SIG-M5 (cell line): ENCODE measurements at regions not wholly inside any gene's neighbourhood (a gene's known extent, or its start where the extent isn't known, plus 50 kb on each side); places are given as distances from the start of the nearest gene placed in this dataset.

Source experiments
- DNase-seq: peaks from one replicate; lab custom pipeline; 2025; lab: John Stamatoyannopoulos, UW

- DNase-seq, result no peak
Measured at GRCh38 chr4:170274616-170275015, 184.9 kb upstream of the AADAT start.

GRCh38 chr4:170272959-170273358, 183.2 kb upstream of the AADAT start:
- DNase-seq, result no peak

- no peak for DNase-seq
Measured at GRCh38 chr4:170271723-170272122, 182.0 kb upstream of the AADAT start.

DNA sequence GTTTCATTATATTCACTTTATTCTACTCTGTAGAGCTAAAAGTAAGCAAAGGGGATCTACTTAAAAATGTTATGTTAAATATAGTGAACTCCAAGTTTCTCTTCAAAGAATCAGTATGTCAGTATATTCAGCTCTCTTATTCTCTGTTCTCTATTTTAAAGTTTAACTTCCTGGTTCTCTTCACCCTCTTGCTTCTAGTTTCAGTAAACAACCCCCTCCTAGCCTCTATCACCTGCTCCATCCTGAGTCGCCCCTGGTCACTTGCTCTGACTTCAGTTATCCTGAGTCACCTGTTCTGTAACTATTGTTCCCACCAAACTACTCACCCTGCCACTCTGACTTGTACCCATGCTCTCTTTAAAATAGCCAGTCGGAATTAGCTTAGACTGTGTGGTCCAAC, 180.9 kb upstream of the AADAT start:
- no peak for DNase-seq

GRCh38 chr4:170269950-170270349, 180.2 kb upstream of the AADAT start:
- no peak for DNase-seq

GRCh38 chr4:170259631-170260153, 169.9 kb upstream of the AADAT start:
- DNase-seq, result peak; percentile 33

- no peak for DNase-seq
Measured at GRCh38 chr4:170256807-170257206, 167.1 kb upstream of the AADAT start.

- no peak for DNase-seq
Measured at GRCh38 chr4:170248576-170248975, 158.8 kb upstream of the AADAT start.

DNA sequence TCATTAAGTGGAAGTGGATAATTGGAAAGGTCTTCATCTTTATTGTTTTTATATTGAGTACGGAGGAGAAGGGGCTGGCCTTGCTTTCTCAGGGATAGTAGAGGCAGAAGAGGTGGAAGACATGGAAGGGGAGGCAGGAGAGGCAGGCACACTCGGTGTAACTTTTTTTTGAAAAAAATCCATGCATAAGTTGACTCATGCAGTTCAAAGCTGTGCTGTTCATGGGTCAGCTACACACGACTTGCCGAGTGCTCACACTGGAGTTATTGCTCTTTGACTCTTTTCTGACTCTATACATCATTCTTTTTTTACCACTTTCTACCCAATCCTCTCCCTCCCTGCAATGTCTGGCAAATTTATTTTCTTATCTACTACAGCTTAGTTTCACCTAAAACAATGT, 158.3 kb upstream of the AADAT start:
- DNase-seq, result no peak

DNA sequence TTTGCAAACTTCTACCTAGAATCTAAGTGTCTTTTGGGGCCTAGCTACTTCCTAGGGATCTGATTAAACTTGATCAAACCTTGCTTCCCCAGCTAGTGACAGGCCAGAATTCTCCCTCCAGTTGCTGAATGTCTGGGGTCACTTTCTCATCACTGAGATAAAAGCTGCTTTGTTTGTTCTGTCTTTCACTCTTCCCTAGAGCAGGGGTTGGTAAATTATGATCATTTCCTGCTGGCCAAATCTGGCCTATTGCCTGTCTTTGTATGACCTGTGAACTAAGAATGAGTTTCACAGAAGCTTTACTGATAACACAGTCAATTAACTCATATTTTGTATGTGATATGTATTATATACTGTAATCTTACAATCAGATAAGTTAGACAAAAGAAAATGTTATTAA, 157.8 kb upstream of the AADAT start:
- no peak for DNase-seq

DNA sequence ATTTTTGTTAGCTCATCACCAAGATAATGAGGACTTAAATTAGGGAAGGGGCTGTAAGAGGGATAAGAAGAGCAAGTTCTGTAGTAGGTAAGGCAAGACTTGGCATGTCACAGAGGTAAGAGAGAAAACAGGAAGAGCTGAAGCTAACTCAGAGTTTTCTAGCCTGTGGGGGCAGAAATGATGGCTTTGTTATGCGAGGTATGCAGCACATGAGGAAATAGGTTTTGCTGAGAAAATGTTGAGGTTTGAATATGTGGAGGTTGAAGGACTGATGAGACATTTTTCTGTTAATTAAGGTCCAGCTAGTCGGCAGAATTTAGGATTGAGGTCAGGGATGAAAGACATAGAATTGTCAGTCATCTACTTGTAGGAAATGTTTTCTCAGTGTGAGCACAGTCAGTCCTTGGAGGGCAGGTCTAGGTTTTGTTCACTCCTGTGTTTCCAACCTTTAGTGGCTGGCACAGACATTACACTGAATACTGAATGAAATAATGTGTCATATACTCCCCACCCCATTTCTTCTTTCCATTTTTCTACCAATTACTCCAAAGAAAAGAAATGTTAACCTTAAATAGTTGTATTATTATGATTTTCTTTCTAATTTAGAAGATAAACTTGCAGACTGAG, 154.0 kb upstream of the AADAT start:
- no peak for DNase-seq

- DNase-seq, result no peak
Measured at GRCh38 chr4:170242471-170242870, 152.7 kb upstream of the AADAT start.

DNA sequence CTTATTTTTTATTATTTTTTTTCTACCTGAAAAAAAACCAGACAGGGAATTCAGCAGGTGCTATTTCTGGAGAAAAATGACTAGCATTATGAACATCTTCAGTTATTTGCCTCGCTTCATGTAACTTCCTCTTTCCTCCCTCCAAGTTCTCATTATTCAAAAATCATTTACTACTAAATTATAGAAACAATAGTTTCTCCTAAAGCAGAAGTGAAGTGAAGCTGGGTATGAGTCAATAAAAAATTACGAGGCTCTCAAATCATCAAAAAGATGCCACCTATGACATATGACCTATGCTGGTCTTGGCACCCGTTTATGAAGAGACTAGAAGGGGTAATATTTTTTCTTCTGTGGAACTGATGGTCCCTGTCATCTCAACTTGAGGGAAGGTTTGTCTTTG, 145.0 kb upstream of the AADAT start:
- no peak for DNase-seq

DNA sequence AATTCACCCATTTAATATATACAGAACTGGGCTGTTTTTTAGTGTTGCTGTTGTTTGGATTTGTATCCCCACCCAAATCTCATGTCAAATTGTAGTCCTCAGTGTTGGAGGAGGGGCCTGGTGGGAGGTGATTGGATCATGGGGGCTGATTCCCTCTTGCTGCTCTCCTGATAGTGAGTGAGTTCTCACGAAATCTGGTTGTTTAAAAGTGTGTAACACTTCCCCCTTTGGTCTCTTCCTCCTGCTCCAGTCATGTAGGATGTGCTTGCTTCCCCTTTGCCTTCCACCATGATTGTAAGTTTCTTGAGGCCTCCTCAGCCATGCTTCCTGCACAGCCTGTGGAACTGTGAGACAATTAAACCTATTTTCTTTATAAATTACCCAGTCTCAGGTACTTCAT, 141.6 kb upstream of the AADAT start:
- DNase-seq, result no peak

DNA sequence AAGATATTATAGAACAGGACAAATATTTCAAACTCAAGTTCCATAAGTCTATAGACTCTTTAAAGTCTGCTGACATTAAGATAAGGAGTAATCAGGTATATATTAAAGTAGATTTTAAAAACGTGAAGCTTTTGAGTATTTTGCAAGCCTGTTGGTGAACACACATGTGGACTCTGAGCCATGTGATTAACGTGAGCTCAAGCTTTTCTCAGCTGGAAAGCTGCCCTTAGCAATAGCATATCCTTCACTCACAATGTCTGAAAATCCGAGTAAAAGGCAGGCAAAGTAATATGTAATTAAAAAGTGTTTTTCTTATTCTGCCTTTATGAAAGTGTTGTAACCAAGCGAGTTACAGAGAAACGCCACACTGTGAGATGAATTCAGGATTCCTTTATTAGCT, 140.5 kb upstream of the AADAT start:
- no peak for DNase-seq

GRCh38 chr4:170229006-170229405, 139.2 kb upstream of the AADAT start:
- no peak for DNase-seq

- DNase-seq, result no peak
Measured at GRCh38 chr4:170227928-170228327, 138.2 kb upstream of the AADAT start.

- DNase-seq, result no peak
Measured at GRCh38 chr4:170226288-170226687, 136.5 kb upstream of the AADAT start.

DNA sequence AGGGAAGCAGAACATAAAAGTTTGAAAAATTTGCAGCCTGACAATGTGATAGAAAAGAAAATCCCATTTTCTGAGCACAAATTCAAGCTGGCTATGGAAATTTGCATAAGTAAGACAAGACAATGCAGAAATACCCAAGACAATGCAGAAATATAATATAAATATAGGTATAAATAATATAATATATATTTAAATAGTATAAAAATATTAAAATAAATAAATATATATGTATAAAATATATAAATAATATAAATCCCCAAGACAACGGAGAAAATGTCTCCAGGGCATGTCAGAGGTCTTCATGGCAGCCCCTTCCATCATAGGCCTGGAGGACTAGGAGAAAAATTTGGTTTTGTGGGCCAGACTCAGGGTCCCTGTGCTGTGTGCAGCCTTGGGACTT, 125.0 kb upstream of the AADAT start:
- no peak for DNase-seq

DNA sequence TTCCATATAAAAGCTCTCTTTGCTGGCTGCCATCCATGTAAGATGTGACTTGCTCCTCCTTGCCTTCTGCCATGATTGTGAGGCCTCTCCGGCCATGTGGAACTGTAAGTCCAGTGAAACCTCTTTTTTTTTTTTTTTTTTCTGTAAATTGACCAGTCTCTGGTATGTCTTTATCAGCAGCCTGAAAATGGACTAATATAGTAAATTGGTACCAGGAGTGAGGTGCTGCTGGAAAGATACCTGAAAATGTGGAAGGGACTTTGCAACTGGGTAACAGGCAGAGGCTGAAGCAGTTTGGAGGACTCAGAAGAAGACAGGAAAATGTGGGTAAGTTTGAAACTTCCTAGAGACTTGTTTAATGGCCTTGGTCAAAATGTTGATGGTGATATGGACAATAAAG, 124.3 kb upstream of the AADAT start:
- DNase-seq, result no peak

DNA sequence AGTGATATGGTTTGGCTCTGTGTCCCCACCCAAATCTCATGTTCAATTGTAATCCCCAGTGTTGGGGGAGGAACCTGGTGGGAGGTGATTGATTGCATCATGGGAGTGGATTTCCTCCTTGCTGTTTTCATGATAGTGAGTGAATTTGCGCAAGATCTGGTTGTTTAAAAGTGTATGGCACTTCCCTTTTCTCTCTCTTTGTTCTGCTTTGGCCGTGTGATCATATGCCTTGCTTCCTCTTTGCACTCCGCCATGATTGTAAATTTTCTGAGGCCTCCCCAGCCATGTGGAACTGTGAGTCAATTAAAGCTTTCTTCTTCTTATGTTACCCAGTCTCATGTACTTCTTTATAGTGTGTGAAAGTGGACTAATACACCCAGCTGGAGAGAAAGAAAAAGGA, 113.0 kb upstream of the AADAT start:
- peak; percentile 42 for DNase-seq

DNA sequence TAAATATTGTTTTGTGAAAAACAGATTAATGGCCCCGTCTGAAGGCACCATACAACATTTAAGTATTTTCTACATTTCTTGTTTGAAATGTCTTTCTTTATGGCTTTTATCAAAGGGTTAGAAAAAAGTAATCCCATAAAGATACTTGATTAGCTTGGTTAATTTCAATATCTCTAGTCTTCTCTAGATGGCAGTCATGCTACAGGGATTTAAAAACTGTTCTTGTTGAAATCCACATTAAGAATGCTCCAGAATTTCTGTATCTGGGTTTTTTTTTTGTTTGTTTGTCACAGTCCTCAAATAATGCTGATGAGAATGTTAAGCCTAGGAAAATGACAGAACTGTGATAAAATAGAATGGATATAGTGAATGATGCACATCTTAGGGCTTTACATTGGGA, 109.0 kb upstream of the AADAT start:
- DNase-seq, result no peak

- peak; percentile 17 for DNase-seq
Measured at GRCh38 chr4:170194794-170195193, 105.0 kb upstream of the AADAT start.

DNA sequence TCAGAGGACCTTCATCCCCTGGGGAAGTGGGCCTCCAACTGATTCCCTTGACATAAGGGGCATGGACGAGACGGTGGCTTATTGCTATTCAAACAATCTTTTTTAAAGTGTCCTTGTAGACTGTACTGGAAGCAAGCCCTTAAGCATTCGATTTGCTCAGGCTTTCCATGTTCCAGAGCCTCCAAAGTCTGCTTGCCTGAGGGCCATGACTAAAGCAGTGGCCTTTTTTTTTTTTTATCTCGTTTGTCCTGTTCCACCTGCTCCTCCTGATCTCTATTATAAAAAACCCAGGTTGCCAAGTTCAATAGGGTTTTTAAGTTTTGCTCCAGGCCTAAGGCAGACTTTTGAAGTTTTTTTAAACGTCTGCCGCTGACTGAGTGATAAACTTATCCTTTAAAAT, 103.7 kb upstream of the AADAT start:
- no peak for DNase-seq

- no peak for DNase-seq
Measured at GRCh38 chr4:170190265-170190664, 100.5 kb upstream of the AADAT start.
